ENCODE measurements at regions not wholly inside any gene's neighbourhood (a gene's known extent, or its start where the extent isn't known, plus 50 kb on each side); places are given as distances from the start of the nearest gene placed in this dataset.

GRCh38 chr4:119870856-119871255 is 195.8 kb downstream of the MAD2L1 start:
- no peak for TF ChIP-seq ZNF830 (tag by site-specific recombination; IDR thresholded peaks at IDR 0.05; ENCODE audit: low read depth)
- TF ChIP-seq GLI4 (tag by site-specific recombination; IDR thresholded peaks at IDR 0.05): no peak
- no peak for TF ChIP-seq CTCF (tag by site-specific recombination; IDR thresholded peaks at IDR 0.05)
- no peak for TF ChIP-seq ZNF610 (tag by site-specific recombination; IDR thresholded peaks at IDR 0.05; ENCODE audit: borderline replicate concordance)
- no peak for TF ChIP-seq GLIS1 (tag by site-specific recombination; IDR thresholded peaks at IDR 0.05)
- TF ChIP-seq ELK4 (IDR thresholded peaks at IDR 0.05; ENCODE audit: borderline replicate concordance, low read depth, low read length): no peak
- TF ChIP-seq YY1 (tag by site-specific recombination; IDR thresholded peaks at IDR 0.05): no peak
- no peak for TF ChIP-seq ZNF146 (tag by site-specific recombination; IDR thresholded peaks at IDR 0.05)
- TF ChIP-seq PBX3 (CRISPR knock-in tag; IDR thresholded peaks at IDR 0.05): no peak
- no peak for TF ChIP-seq ZNF544 (tag by site-specific recombination; IDR thresholded peaks at IDR 0.05)
- TF ChIP-seq ATF2 (tag by site-specific recombination; IDR thresholded peaks at IDR 0.05; ENCODE audit: low read depth): no peak

Data from HEK293 (cell line).